Adrenal gland (tissue), 9 donors: ENCODE measurements at regions not wholly inside any gene's neighbourhood (a gene's known extent, or its start where the extent isn't known, plus 50 kb on each side); places are given as distances from the start of the nearest gene placed in this dataset.

Experiments
- DNase-seq, 7 donors: peaks; one replicate each; pipeline ENCODE4 v3.0.0-alpha.2; 2019 to 2020
- H3K27ac ChIP-seq, 5 donors: fragments of 200-600 bp; sonication (generic) in 4 of 5; 1 replicate in 3 of 5; 2 replicates in 2 of 5; pipeline versions ENCODE4 v1.5.1 to v1.8.0; 2016 to 2020; ENCODE audit warnings: mild to moderate bottlenecking in 1 of 5
- H3K27me3 ChIP-seq: fragments of 200-600 bp; 2 replicates; pipeline ENCODE4 v1.8.0; 2021
- H3K36me3 ChIP-seq, 2 donors: fragments of 200-600 bp; replicated peaks in 1 of 2; 1 replicate in 1 of 2; 2 replicates in 1 of 2; pipeline versions ENCODE4 v1.5.1 to v1.8.0; 2018 to 2022
- H3K4me1 ChIP-seq, 2 donors: fragments of 200-600 bp; replicated peaks in 1 of 2; 1 replicate in 1 of 2; 2 replicates in 1 of 2; pipeline versions ENCODE4 v1.5.1 to v1.8.0; 2018 to 2021
- H3K4me3 ChIP-seq, 4 donors: fragments of 200-600 bp; sonication (generic) in 3 of 4; one replicate each; pipeline ENCODE4 v1.5.1; 2016 to 2018
- H3K9me3 ChIP-seq, 3 donors: fragments of 200-600 bp; sonication (generic) in 1 of 3; replicated peaks in 1 of 3; 1 replicate in 2 of 3; 2 replicates in 1 of 3; pipeline versions ENCODE4 v1.5.1 to v1.8.0; 2016 to 2021
- CTCF ChIP-seq, 6 experiments: fragments of 450-650 bp in 4 of 6; fragments of 200-600 bp in 2 of 6; sonication (generic) in 1 of 6; IDR thresholded peaks; 1 replicate in 5 of 6; 2 replicates in 1 of 6; pipeline versions ENCODE4 v1.5.1 to v1.8.0; 2016 to 2021; ENCODE audit warnings: antibody characterized with exemption in 6 of 6, mild to moderate bottlenecking in 2 of 6, moderate library complexity in 1 of 6
- POLR2A ChIP-seq, 2 donors: fragments of 450-650 bp; IDR thresholded peaks; one replicate each; pipeline ENCODE4 v1.6.1; 2017; ENCODE audit warnings: antibody characterized with exemption in 2 of 2, mild to moderate bottlenecking in 2 of 2, moderate library complexity in 1 of 2
- WGBS, 4 donors: extraction: QIAGEN DNeasy Blood & Tissue Kit in 2 of 4; methylation state at CpG; one replicate each; pipeline versions ENCODE4 v1.1.5 to v1.1.7; 2013 to 2017; 5-methylcytosine and 5-hydroxymethylcytosine counted together
- intact Hi-C, 2 donors: fragments of 100-400 bp; cut with DNase I; formaldehyde crosslinking; loops; one replicate each; pipeline versions ENCODE4 v1.14.1 to v1.15.0; 2022 to 2023
- donor health status: healthy with polysubstance abuse.
- donor health status: Bipolar disorder and iron deficiency.
- donor health status: DM: yes; HTN: yes; CAD: no.
- donor health status: DM: no; HTN: no; CAD: no.
- donor health status: DM: no; HTN: no; CAD: no.

- DNase-seq, result no peak
- Histone ChIP-seq H3K27me3 (no peaks in the 10 kb centered on the region), H3K4me1 (no peaks in the 10 kb centered on the region), H3K27ac (no peak overlapping the region), H3K9me3 (no peaks in the 10 kb centered on the region), H3K36me3 (no peaks in the 10 kb centered on the region), H3K4me3 (no peak overlapping the region)
- WGBS, 4 donors, result 58 to 82% (median 77%) methylated on average over 5 to 7 of the region's 7 CpGs
- TF ChIP-seq CTCF (IDR thresholded peaks at IDR 0.05), result no peak
- no peak for TF ChIP-seq POLR2A (IDR thresholded peaks at IDR 0.05)
- intact Hi-C loops, result no loop called here
These were observed 577.2 kb upstream of the SALL3 start for GRCh38 chr18:78402440-78402839.

- H3K27me3 ChIP-seq, result no peaks in the 10 kb centered on the region
- no peaks in the 10 kb centered on the region for H3K36me3 ChIP-seq
- intact Hi-C loops, result no loop called here
- WGBS, 4 donors, result 52 to 79% (median 69%) methylated on average over 5 to 7 of the region's 7 CpGs
- DNase-seq, result no peak
- no peak overlapping the region for H3K4me3 ChIP-seq
- no peak overlapping the region for H3K27ac ChIP-seq
- H3K9me3 ChIP-seq, result no peaks in the 10 kb centered on the region
- no peak for TF ChIP-seq CTCF (IDR thresholded peaks at IDR 0.05)
- TF ChIP-seq POLR2A (IDR thresholded peaks at IDR 0.05), result no peak
- no peaks in the 10 kb centered on the region for H3K4me1 ChIP-seq
These were observed 576.7 kb upstream of the SALL3 start for GRCh38 chr18:78402966-78403365.

- intact Hi-C loops, result no loop called here
- TF ChIP-seq CTCF (IDR thresholded peaks at IDR 0.05) (no peak), POLR2A (IDR thresholded peaks at IDR 0.05) (no peak)
- Histone ChIP-seq H3K27ac (no peak overlapping the region), H3K9me3 (no peaks in the 10 kb centered on the region), H3K4me3 (no peak overlapping the region), H3K4me1 (no peaks in the 10 kb centered on the region), H3K27me3 (no peaks in the 10 kb centered on the region), H3K36me3 (no peaks in the 10 kb centered on the region)
- DNase-seq, result no peak
- WGBS, 4 donors, result 62 to 70% (median 67%) methylated on average over 9 of the region's 9 CpGs
These were observed 576.2 kb upstream of the SALL3 start for GRCh38 chr18:78403371-78403770.

- no peaks in the 10 kb centered on the region for H3K27me3 ChIP-seq
- no peaks in the 10 kb centered on the region for H3K4me1 ChIP-seq
- no peak overlapping the region for H3K4me3 ChIP-seq
- TF ChIP-seq CTCF (IDR thresholded peaks at IDR 0.05) (no peak), POLR2A (IDR thresholded peaks at IDR 0.05) (no peak)
- no peaks in the 10 kb centered on the region for H3K9me3 ChIP-seq
- H3K36me3 ChIP-seq, result no peaks in the 10 kb centered on the region
- WGBS, 4 donors, result 78 to 89% (median 86%) methylated on average over 1 to 16 of the region's 16 CpGs
- no peak overlapping the region for H3K27ac ChIP-seq
- DNase-seq, result no peak
- intact Hi-C loops, result no loop called here
These were observed 573.9 kb upstream of the SALL3 start for GRCh38 chr18:78405763-78406162.
